SW480 (cell line): ENCODE measurements at regions not wholly inside any gene's neighbourhood (a gene's known extent, or its start where the extent isn't known, plus 50 kb on each side); places are given as distances from the start of the nearest gene placed in this dataset.
"Not testable (repeated sequence)": the region's sequence is repeated elsewhere in the genome, so short reads cannot be mapped to it uniquely, and the experiment has no call there.

Experiments
- DNase-seq: peaks from one replicate; pipeline ENCODE4 v3.0.0-alpha.2; 2016; ENCODE audit warnings: low spot score

DNA sequence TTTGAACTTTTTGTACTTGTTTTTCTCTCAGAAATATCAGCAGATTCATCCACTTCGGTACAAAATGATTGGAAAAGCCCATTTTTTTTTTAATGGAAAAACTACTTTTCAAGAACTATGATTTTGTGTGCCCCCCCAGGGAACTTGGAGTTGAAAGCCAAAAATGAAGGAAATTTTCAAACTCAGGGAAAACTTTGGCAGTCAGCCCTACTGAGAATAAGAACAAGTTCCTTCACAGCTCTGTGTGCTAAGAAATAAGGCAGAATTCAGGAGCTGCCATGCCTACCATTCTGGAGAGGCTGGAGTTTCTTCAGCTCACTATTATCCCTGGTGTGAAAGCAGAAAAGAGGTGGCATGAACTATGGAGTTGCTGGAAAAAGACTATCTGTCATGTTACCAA is 226.0 kb upstream of the SLC35G4 start:
- DNase-seq: no peak

DNA sequence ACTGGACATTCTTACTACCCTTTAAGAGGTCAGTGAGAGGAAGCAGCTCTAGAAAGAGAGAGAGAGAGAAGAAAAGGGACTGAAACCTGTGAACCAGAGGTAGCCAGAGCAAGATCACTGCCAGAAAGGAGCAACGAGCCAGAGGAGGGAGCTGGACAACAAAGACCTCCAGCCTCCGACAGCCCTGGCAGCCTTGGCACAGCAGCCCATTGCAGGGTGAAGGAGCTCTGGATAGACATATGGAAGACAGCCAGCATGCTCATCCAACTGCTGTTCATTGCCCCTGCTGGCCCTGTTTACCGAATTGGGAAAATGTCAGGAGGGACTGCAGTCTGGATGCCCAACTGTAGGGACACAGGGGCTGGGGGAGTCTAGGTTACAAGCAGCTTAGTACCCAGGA is 228.4 kb upstream of the SLC35G4 start:
- no peak for DNase-seq

DNA sequence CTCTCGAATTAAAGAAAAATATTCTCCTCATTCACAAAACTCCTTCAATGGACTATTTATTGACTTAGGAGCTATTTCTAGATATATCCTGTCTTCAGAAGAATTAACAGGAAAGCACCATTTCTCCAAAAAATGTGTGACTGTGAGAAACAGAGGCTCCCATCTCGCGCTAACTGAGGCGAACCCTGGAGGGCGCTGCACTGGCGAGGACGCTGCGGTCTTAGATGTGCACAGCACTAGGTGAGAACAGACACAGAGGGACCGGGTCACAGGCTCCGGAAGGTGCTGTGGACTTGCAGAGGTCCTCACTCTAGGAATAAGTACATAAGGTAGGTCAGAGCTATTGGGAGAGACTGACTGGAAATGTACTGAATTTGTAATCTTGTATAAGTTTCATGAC is 229.7 kb upstream of the SLC35G4 start:
- no peak for DNase-seq

DNA sequence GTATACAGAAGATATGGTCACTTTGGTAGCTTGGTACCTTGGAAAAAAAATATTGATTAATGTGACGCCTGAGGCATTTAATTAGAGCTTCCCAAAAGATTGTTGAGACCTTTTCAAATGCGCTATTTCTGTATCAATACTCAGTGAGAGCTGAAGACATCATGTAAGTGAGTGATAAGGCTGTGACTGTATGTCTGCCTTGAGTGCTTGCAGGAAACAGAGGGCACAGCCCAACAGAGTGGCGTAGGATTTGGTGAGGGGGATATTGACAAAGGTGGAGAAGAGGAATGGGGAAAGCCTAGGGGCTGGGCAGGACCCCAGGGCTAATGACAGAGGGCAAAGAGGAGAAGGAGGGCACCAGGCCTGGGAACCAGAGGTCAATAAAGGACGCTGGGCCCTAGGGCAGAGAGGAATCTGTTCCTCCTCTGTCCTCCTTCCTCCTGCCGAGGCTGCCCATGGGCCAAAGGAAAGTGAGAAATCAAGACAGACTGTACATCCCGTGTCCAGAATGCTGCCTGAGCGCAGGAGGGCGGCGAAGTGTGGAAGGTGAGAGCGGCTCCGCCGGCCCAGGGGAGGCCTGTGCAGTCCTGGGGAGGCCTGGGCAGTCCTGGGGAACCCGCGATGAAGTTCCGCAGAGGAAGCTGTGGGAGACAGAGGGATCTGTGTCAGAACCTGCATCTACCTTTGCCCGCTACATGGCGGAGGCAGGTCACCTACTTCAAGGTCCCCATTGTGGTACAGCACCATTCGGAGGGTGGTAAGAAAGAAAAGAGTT is 228.6 kb upstream of the PIEZO2 start:
- DNase-seq: no peak

DNA sequence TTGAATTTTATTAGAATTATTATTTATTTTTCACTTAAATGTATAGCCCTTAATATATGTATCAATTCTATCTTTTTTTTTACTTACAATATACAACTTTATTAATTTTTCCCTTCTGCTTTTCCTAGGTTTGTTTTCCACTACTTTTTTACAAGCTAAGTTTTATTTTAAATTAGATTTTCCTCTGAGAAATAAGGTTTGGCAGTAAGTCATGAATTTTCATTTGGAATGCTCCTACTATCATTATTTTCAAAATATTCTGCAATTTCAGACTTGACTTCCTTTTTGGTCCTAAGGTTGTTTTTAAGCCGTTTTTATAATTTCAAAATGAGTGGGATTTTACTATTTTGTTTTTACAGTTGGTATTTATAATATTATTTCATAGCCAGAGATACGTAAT is 222.8 kb upstream of the PIEZO2 start:
- DNase-seq: no peak

DNA sequence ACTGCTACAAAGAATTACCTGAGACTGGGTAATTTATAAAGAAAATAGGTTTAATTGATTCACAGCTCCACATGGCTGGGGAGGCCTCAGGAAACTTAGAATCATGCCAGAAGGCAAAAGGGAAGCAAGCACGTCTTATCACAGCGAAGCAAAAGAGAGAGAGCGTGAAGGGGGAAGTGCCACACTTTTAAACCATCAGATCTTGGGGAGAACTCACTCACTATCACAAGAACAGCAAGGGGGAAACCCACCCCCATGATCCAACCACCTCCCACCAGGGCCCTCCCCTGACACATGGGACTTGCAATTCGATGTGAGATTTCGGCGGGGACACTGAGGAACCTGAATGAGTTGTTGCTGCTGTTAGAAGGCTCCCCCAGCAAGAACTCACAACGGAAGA is 220.2 kb upstream of the PIEZO2 start:
- no peak for DNase-seq

DNA sequence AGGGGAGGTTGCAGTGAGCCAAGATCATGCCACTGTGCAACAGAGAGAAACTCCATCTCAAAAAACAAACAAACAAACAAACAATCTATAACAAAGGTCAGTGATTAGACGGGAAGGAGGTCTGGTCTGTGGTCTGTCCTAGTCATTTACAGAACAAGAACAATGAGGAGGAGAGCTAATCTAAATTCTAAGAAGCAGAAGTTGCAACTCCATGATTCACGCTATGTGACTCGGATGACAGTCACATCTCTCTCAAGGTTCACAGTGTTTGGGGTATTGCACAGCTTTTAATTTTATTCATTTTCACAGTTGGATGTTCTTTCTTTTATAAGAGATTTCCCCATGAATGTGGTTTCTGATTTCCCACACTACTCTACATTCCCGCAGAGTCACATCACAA is 218.7 kb upstream of the PIEZO2 start:
- no peak for DNase-seq

DNA sequence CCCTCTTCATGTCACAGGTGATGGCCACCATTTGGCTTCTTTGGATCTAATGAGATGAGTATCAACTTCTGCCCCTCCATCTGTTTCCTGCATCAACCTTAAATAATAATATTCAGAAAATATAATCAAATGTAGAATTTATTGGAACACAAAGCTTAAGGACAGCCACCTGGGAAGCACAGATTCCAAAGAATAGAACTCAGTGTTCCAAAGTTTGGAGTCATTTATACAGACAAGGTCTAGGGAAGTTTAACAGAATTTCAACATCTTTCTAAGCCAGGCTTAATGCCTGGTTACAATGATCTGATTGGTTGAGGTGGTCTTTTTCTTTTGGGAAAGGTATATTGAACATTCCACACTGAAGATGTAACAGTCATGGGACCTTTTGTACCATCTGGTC is 218.0 kb upstream of the PIEZO2 start:
- DNase-seq: no peak

DNA sequence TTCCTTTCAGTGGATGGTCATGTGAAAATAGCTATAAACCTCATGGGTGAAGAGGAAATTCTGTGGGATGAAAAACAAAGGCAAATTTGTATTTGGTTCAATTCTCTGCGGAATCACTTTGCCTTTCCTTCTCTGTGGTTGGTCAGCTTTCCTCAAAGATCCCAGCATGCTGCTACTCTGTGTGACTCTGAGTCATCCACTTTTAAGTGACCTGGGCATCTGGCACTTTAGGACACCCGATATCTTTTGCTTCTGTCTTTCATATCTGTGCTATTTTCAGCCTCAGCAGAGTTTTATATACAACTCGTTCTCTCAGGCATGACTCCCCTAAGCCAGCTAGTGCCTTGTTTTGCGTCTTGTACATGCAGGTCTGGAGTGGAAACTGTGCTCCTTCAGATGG is 217.0 kb upstream of the PIEZO2 start:
- peak; percentile 10 for DNase-seq

DNA sequence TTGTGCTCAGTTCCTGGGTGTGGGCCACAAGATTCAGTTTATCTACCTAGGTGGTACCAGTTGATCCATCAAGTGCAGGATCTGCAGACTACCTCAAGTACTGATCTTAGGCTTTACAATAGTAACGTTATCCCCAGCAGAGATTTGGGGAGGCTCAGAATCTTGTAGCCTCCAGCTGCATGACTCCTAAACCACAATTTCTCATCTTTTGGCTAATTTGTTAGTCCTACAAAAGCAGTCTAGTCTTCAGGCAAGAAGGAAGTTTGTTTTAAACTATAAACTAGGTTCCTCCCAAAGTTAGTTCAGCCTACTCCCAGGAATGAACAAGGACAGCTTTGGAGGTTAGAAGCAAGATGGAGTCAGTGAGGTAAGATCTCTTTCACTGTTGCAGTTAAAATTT is 213.5 kb upstream of the PIEZO2 start:
- DNase-seq: no peak

DNA sequence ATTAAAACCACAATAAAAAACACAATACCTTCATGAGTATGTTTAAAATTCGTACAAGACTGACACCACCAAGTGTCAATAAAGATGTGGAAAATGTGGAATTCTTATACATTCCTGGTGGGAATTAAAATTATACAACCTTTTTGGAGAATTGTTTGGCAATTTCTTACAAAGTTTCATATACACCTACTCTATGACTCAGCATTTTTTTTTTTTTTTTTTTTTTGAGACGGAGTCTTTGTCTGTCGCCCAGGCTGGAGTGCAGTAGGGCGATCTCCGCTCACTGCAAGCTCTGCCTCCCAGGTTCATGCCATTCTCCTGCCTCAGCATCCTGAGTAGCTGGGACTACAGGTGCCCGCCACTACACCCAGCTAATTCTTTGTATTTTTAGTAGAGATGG is 212.5 kb upstream of the PIEZO2 start:
- not testable (repeated sequence) for DNase-seq

DNA sequence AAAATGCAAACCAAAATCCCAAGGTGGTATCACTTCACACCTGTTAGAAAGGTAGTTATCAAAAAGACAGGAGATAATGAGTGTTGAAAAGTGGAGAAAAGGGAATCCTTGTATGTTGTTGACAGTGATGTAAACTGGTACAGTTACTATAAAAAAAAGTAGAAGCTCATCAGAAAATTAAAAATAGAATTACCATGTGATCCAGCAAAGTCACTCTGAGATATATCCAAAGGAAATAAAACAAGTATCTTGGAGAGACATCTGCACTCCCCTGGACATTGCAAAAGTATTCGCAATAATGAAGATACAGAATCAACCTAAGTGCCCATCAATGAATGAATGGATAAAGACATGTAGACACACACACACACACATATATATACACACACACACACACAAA is 208.3 kb upstream of the PIEZO2 start:
- no peak for DNase-seq

DNA sequence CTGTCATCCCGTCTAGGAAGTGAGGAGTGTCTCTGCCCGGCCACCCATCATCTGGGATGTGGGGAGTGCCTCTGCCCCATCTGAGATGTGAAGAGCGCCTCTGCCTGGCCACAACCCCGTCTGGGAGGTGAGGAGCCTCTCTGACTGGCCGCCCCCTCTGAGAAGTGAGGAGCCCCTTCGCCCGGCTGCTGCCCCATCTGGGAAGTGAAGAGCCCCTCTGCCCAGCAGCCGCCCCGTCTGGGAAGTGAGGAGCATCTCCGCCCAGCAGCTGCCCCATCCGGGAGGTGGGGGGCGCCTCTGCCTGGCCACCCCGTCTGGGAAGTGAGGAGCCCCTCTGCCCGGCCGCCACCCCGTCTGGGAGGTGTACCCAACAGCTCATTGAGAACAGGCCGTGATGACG is 195.2 kb upstream of the PIEZO2 start:
- DNase-seq: not testable (repeated sequence)

DNA sequence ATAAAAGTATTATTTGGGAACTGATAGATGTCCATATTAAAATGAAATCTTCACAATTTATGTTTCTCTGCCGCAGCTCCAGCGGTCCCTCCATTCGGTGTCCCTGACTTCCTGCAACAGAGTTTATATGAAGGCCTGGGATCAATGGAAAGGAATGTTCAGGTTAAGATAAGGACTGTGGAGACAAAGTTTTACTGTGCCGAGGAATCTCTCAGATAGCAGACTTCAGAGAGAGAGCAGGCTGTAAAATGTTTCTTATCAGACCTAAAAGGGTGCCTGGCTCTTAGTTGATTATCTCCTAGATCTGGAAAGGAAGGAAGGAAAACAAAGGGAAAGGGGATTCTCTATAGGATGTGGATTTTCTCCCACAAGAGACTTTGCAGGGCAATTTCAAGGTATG is 193.7 kb upstream of the PIEZO2 start:
- DNase-seq: no peak

DNA sequence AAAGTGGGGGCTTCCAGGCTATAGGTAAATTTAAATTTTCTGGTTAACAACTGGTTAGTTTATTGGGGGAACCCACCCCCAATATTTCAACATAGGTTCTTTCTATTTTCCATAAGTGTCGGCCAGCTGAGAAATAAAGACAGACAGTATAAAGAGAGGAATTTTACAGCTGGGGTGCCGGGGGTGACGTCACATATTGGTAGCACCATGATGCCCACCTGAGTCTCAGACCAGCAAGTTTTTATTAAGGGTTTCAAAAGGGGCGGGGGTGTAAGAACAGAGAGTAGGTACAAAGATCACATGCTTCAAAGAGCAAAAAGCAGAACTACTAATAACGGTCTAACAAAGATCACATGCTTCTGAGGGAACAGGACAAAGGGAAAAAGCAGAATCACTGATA is 192.7 kb upstream of the PIEZO2 start:
- not testable (repeated sequence) for DNase-seq

DNA sequence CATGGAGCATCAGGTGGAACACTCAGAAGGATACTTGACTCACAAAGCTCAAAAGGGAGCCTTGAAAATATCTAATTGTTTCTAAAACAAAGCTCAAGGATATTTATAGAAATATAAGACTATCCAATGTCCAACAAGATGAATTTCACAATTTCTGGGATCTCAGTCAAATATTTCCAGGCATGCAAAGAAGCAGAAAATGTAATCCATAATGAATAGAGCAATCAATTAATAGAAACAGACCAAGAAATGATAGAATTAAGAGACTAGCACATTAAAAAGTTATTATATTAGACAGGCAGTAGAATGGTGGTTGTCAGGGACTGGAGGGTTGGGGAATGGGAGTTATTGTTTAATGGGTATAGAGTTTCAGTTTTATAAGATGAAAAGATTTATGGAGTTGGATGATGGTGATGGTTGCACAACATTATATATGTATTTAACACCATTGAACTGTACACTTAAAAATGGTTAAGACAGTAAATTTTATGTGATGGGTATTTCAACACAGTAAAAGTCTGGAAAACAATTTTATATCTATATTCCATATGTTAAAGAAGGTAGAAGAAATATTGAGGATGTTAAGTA is 189.9 kb upstream of the PIEZO2 start:
- DNase-seq: no peak

DNA sequence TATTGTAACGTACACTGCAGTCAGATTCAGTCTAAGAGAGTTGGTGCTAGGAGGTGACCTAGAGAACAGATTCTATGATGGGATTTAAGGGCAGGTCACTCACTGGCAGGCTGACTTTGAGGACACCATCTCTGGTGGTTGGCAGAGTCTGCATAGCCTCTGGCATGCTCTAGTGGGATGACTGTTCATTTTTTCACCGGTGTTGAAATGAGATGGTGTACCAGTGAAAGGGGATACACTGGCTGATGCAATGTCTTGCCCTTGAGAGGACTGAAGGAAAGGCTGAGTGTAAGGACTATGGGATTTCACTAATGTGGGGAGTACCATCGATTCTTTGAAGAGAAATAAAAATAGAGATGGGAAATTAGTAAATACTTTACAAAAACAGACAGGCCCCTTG is 186.9 kb upstream of the PIEZO2 start:
- no peak for DNase-seq

DNA sequence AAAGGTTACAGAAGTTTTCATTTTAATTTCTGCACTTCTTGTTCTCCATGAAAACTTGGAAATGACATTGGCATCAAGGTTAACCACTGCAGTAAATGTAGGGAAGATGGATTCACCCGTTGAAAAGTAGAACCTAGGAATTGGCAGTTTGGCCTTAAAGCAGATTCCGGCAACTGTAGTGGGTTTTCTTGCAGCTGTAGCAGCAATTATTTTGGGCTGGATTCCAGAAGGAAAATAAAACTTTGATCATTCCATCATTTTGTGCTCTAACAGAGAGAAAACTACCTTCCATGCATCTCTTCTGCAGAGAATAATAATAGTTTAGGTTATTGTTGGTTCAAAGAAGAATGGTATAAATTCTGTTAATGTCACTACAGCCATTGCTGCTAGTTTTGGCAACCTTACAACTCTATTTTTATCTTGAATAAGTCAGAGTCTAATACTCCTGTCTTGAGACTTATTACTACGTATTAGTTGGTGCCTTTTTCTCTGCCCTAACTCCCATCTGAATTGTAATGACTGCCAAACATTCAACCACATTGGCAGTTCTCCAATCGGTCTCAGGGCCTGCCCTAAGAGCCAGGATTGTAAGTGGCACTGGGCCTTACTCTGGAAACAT is 178.1 kb upstream of the PIEZO2 start:
- DNase-seq: no peak

DNA sequence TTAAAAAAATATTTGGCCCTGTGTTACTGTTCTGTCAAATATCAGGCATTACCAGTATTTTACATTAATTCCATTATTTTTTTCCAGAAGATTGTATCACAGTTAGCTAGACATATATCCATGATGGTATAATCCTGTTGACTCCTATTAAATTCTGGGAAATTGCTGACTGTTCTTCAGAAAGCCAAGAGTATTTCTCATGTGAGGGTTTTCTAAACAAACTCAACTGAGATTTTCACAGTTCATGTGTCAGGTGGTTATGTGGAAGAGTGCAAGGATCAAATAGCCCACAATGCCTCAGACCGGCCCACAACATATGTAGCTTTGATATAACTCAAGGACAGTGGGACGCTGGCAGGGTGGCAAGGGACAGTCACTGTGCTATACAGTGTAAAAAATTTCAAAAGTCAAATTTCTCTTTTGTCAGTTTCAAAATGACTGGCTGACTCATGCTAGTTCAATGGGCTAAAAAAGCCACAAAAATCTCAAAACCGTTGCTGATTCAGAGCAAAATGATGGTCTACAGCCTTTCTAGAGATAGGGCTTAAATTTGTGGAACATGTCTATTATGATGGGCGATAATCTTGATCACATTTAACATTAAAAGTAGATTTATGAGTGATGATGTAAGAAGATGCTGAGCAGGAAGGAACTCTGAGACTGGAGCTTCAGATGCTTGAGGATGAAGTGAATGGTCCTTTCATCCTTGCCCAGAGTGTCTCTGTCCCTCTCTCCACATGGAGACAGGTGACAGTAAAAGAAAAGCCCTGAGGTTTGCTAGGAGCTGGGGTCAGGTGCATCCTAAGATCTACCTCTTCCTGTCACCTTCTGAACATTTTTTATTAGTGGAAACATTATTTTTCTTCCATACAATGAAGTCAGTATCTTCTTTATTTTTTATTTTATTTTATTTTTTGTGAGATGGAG is 175.8 kb upstream of the PIEZO2 start:
- peak; percentile 69 for DNase-seq

DNA sequence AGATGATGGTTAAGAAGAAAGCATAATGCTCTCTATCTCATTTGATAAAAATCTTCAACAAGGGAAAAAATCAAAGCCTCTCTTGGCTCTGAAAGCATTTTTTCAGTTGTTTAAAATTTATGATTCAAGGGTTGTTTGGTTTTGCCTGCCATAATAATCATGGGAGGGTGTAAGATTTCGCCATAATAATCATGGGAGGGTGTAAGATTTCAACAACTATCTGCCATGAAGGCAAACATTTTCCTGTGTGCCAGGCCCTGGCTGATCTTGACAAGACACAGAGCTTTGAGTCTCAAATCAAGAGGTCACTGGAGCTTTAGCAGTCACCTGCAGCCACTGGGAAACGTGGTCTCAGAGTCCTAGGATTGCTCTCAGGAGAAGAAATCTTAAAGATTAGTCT is 175.1 kb upstream of the PIEZO2 start:
- DNase-seq: no peak

DNA sequence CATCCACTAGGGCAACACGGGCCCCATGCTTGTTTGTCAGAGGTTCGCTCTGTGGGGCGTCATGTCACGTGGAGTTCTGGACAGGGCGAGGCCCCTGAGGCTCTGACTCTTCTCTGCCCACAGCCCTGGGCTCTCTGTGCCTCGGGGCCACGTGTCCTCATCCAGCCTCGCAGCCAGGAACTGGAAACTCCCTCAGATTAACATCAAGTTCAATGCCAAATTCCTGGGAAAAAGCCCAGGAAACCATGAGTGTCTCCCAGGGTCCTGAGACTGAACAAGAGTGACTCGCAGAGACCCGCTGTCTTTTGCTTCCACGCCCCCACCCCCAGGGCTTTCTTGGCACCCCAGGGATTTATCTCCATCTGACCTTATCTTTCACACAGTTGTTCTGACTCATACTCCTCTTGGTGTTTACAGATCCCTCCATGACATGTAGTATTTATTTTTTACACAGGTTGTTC is 174.0 kb upstream of the PIEZO2 start:
- no peak for DNase-seq

DNA sequence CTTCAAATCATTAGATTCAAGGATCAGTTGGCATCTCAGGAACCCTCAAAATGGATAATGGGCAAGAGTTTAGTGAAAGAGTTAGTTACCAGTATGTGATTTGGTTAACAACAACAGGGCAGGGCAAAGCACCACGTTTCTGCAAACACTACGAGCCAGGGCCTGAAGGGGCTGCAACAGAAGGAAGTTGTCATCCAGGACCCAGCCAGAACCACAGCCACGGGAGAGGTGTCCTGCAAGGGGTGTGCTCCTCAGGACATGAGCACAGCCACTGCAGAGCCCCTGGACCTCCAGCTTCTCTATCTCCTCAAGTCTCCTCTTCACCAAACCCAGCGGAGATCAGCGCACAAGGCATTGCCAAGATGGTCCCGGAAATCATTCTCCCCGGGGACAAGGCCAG is 173.3 kb upstream of the PIEZO2 start:
- no peak for DNase-seq

DNA sequence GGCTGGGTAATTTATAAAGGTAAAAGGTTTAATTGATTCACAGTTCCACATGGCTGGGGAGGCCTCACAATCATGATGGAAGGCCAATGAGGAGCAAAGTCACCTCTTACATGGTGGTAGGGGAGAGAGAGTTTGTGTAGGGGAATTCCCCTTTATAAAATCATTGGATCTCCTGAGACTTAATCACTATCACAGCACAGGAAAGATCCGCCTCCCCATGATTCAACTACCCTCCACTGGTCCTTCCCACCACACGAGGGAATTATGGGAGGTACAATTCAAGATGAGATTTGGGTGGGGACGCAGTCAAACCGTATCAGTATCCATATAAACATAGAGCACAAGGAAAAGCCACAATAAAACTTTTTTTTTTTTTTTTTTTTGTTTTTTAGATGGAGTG is 172.6 kb upstream of the PIEZO2 start:
- no peak for DNase-seq
